GM23248 (cell line): ENCODE measurements at regions not wholly inside any gene's neighbourhood (a gene's known extent, or its start where the extent isn't known, plus 50 kb on each side); places are given as distances from the start of the nearest gene placed in this dataset.

Experiments
- EZH2 ChIP-seq: fragments of 200-600 bp; sonication (generic); IDR thresholded peaks from 2 replicates; pipeline ENCODE4 v1.6.1; 2018; ENCODE audit warnings: antibody characterized with exemption, mild to moderate bottlenecking; ENCODE audit not compliant: insufficient read depth, poor library complexity, severe bottlenecking
- EZH2phosphoT487 ChIP-seq: fragments of 200-600 bp; sonication (generic); IDR thresholded peaks from 2 replicates; pipeline ENCODE4 v1.6.1; 2018; ENCODE audit warnings: antibody characterized with exemption, moderate library complexity, mild to moderate bottlenecking, low read depth; ENCODE audit not compliant: insufficient read depth

DNA sequence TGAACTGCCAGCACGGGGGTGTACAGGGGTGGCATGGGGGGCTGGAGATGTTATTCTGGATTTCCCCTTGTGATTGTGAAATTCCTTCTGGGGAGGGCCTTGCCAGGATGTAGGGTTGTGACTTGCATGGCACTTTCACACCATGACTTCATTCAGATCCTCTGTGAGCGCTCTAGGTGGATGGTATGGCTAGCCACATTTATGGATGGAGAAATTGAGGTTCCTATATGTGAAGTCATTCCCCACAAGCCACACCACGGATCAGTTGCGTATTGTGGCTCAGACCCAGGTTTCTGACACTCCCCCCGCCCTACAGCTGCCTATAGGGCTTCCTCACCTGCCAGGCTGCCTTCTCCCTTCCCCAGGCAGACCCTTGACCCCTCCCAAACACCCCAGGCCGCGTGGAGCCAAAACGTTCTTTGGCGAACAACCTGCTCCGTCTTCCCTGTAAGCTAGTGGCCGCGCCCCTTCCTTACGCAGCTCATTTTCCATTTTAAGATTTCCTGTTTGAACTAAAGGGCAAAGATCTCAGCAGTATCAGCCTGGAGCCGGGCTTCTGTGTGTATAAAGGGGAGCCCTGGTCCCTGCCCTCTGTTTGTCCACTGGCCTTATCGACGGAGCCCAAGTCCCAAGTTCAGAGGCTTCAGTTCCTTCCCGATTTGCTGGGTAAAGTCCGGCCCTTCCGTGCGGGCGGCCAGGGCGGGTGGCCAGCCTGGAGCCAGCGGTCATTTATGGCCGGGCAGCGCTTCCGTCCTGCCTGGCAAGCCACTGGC is 97.8 kb upstream of the KLF4 start:
- TF ChIP-seq EZH2 (no peak), EZH2phosphoT487 (no peak)
